GM10266 (cell line): ENCODE measurements at regions not wholly inside any gene's neighbourhood (a gene's known extent, or its start where the extent isn't known, plus 50 kb on each side); places are given as distances from the start of the nearest gene placed in this dataset.

Experiments
- DNase-seq: peaks from one replicate; pipeline ENCODE4 v3.0.0; 2012; ENCODE audit errors: extremely low spot score
- TF ChIP-seq, protein P1 (sequence below): IDR thresholded peaks from 2 replicates; pipeline ENCODE4 v1.5.1; 2012; ENCODE audit warnings: mild to moderate bottlenecking, low read depth; ENCODE audit not compliant: control insufficient read depth, insufficient read depth; ENCODE audit errors: missing control alignments

DNA sequence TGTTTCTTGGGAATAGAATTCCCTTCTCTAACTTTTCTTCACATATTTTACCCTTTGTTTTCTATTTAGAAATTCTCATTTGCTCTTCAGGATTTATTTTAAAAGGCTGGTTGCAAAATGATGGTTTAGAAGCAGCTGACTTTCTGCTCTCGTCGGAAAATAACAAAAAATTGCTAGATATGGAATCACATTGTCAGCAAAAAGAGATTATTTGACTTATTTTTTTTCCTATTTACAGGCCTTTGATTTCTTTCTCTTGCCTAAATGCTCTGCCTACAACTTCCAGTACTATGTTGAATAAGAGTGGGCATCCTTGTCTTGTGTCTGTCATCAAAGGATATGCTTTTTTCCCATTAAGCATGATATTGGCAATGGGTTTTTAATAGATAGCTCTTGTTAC is 1619.1 kb upstream of the ACO1 start:
- TF ChIP-seq, protein P1, sequence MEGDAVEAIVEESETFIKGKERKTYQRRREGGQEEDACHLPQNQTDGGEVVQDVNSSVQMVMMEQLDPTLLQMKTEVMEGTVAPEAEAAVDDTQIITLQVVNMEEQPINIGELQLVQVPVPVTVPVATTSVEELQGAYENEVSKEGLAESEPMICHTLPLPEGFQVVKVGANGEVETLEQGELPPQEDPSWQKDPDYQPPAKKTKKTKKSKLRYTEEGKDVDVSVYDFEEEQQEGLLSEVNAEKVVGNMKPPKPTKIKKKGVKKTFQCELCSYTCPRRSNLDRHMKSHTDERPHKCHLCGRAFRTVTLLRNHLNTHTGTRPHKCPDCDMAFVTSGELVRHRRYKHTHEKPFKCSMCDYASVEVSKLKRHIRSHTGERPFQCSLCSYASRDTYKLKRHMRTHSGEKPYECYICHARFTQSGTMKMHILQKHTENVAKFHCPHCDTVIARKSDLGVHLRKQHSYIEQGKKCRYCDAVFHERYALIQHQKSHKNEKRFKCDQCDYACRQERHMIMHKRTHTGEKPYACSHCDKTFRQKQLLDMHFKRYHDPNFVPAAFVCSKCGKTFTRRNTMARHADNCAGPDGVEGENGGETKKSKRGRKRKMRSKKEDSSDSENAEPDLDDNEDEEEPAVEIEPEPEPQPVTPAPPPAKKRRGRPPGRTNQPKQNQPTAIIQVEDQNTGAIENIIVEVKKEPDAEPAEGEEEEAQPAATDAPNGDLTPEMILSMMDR, result no peak
- DNase-seq, result no peak

DNA sequence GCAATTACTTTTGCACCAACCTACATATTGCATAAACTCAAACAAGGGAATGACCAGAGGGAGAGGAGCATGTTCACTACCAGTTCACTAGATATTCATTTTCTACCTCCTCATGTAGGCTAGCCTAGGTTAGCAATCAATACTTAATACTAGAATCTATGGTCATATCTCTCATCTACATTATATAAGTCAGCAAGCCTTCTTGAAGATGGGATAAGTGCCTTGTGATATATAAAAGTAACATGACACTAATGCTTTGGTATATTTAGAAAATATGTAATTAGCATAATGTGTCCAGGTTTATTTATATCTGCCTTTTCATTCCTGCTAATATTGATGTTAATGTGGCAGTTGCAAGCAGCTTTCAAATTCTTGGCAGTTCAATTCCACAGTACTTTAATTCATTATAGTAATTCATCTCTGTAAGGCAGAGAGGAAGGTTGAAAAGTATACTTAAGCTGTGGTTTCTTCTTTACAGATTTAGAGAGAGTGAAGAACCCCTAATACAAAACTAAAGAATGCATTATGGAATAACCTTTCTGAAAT is 1613.2 kb upstream of the ACO1 start:
- TF ChIP-seq, protein P1, result no peak
- no peak for DNase-seq

DNA sequence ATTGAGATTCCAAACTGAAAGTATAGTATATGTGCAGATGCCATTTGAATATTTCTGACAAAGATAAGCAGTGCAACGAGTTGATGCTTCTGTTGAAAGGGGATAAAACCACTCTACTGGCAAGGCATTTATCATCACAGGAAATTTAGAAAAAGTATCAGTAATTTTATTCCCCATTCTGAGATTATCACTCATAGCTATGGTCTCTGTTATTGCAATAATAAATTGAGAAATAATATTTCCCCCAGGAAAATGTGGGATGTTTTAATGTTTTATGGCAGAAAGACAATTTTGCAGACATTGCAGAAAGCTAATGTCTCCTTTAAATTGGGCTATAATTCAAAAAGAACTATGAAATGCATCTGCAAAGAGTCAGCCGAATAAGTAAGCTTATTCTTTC is 1612.7 kb upstream of the ACO1 start:
- TF ChIP-seq, protein P1, result no peak
- DNase-seq, result no peak

DNA sequence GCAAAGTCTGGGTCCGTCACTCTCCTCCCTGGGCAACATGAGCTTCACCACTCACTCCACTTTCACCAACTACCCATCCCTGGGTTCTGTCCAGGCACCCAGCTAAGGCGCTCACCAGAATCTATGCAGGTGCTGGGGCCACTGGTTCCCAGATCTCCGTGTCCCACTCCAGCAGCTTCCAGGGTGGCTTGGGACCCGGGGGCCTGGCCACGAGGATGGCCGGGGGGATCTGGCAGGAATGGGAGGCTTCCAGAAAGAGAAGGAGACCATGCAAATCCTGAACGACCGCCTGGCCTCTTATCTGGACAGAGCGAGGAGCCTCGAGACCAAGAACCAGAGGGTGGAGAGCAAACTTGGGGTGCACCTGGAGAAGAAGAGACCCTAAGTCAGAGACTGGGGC is 1611.0 kb upstream of the ACO1 start:
- TF ChIP-seq, protein P1, result no peak
- no peak for DNase-seq

DNA sequence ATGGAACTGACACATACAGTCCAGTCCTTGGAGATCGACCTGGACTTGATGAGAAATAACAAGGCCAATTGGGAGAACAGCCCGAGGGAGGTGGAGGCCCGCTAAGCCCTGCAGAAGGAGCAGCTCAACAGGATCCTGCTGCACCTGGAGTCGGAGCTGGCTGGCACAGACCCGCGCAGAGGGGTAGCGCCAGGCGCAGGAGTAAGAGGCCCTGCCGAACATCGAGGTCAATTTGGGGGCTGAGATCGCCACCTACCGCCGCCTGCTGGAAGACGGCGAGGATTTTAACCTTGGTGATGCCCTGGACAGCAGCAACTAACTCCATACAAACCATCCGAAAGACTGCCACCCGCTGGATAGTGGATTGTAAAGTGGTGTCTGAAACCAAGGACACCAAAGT is 1610.1 kb upstream of the ACO1 start:
- DNase-seq, result no peak
- TF ChIP-seq, protein P1, result no peak

DNA sequence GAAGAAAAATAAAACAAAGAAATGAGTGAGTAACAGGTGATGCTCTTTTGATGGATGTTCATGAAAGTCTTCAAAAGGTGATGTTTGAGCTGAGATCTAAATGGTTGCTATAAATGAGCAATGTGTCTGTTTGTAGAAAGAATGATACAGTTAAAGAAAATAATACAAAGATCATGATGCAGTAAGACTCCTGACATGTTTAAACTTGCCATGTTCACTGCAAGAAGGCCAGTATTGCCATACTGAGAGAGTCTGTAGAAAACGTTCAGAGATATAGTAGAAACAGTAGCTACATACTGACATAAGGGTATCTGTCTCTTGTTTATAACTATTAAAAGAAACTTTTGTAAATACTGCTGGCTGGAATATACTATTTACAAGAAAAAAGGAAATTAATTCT is 1609.2 kb upstream of the ACO1 start:
- DNase-seq, result no peak
- TF ChIP-seq, protein P1, result no peak

DNA sequence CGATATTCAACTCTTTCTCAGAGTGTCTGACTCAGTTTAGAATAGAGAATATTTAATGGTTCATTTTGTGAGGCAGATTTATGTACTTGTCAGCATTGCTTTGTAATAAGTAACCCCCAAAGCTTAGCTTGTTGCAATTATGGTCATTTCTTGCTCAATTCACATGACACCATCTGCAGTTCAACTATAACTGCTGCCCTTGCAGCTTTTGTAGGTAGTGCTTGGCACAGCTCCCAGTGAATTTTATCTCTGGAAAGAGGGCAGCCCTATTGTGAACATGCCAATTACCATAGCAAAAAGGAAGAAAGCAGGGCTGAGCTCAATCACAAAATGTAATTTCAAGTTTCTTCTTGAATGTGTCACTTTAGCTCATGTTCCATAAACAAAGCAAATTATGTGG is 1587.7 kb upstream of the ACO1 start:
- no peak for DNase-seq
- TF ChIP-seq, protein P1, result no peak
